ENCODE measurements at regions not wholly inside any gene's neighbourhood (a gene's known extent, or its start where the extent isn't known, plus 50 kb on each side); places are given as distances from the start of the nearest gene placed in this dataset.

DNA sequence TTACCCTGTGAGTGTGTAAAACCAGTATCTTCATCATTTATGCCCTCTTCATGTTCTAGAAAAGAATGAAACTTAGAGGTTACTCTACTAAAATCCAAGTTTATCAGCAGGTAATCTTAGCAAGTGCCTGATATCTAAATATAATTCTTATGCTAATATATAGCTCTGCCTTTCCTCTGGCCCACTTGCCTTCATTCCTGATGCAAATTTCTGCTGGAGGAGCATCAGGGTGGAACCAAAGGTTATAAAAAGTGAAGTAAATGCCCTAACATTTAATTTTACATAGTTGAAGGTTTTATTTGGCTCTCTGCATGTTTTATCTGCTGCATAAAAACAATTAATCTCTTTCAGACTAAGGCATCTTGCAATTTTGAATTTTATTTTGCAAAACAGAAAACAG, 936.2 kb downstream of the ROBO2 start:
- TF ChIP-seq, protein P1, sequence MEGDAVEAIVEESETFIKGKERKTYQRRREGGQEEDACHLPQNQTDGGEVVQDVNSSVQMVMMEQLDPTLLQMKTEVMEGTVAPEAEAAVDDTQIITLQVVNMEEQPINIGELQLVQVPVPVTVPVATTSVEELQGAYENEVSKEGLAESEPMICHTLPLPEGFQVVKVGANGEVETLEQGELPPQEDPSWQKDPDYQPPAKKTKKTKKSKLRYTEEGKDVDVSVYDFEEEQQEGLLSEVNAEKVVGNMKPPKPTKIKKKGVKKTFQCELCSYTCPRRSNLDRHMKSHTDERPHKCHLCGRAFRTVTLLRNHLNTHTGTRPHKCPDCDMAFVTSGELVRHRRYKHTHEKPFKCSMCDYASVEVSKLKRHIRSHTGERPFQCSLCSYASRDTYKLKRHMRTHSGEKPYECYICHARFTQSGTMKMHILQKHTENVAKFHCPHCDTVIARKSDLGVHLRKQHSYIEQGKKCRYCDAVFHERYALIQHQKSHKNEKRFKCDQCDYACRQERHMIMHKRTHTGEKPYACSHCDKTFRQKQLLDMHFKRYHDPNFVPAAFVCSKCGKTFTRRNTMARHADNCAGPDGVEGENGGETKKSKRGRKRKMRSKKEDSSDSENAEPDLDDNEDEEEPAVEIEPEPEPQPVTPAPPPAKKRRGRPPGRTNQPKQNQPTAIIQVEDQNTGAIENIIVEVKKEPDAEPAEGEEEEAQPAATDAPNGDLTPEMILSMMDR (IDR thresholded peaks at IDR 0.05 in 8 of 11, conservative IDR thresholded peaks at IDR 0.05 in 3 of 11): no peak
- TF ChIP-seq POLR2AphosphoS5 (IDR thresholded peaks at IDR 0.05) (no peak), POLR2A (IDR thresholded peaks at IDR 0.05) (no peak)
